Non-pigmented ciliary epithelial cell (primary cell): ENCODE measurements at regions not wholly inside any gene's neighbourhood (a gene's known extent, or its start where the extent isn't known, plus 50 kb on each side); places are given as distances from the start of the nearest gene placed in this dataset.

Experiments used
- DNase-seq: peaks from one replicate; pipeline ENCODE4 v3.0.0-alpha.2; 2010; ENCODE audit warnings: low read depth

- no peak for DNase-seq
Observed at GRCh38 chrX:14476205-14476604, 53.1 kb upstream of the GLRA2 start.

- no peak for DNase-seq
Observed at GRCh38 chrX:14449773-14450172, 79.6 kb upstream of the GLRA2 start.

- no peak for DNase-seq
Observed at GRCh38 chrX:14448406-14448805, 80.9 kb upstream of the GLRA2 start.

DNA sequence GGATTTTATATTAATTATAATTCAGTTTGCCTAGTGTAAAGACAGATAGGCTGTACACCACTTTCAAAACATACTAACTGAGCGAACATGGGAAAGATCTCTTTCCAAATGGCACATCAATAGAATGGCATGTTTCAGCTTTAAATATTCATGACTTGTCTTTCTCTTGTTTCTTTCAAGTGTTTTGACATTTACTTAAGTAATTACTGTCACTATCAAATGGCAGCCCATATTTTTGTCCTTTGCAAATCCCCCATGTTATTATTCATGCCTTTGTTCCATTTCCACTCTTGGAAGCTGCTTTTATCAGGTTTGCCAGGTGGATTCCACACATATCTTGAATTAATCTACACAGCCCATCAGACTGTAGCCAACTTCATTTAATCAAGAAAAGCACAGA is 89.2 kb upstream of the GLRA2 start:
- no peak for DNase-seq

DNA sequence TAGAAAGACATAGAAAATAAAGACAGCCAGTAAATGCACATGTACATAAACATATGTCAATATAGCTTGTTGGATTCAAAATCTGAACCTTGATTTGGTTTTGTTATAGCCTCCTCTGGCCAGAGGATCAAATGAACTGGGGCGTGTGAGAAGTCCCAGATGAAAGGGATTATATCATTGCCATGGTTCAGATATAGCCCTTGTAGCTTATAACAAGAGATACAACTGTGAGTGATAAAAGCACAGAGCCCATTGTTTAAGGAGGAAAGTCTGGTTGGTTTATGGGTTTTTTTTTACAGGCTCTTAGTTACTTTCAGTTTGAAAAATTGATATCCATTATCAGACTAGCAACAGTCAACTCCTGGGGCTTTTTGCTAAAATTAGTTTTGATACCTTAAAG is 101.7 kb upstream of the GLRA2 start:
- no peak for DNase-seq

GRCh38 chrX:14420841-14421240 is 108.5 kb upstream of the GLRA2 start:
- no peak for DNase-seq

GRCh38 chrX:14412686-14413085 is 116.7 kb upstream of the GLRA2 start:
- no peak for DNase-seq

GRCh38 chrX:14411326-14411725 is 118.0 kb upstream of the GLRA2 start:
- DNase-seq, result no peak

GRCh38 chrX:14409341-14409740 is 120.0 kb upstream of the GLRA2 start:
- DNase-seq, result no peak

GRCh38 chrX:14406225-14406624 is 123.1 kb upstream of the GLRA2 start:
- DNase-seq, result no peak

GRCh38 chrX:14398725-14399124 is 130.6 kb upstream of the GLRA2 start:
- no peak for DNase-seq

DNA sequence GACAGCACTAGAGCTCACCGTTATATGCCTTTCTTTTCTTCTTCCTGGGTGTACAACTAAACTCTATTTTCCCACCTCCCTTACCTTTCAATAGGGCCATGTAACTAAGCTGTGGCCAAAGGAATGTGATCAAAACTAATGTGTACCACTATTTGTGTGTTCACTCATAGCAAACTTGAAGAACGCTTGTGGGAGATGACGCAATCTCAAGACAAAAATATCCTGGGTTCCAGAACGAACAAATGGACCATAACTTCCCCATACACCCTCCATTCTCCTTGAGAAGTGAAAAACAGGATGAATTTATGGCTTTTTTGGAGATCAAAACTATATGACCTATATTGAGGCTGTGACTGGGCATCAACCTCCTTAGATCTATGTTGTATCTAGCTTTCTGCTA is 139.7 kb upstream of the GLRA2 start:
- DNase-seq, result no peak

DNA sequence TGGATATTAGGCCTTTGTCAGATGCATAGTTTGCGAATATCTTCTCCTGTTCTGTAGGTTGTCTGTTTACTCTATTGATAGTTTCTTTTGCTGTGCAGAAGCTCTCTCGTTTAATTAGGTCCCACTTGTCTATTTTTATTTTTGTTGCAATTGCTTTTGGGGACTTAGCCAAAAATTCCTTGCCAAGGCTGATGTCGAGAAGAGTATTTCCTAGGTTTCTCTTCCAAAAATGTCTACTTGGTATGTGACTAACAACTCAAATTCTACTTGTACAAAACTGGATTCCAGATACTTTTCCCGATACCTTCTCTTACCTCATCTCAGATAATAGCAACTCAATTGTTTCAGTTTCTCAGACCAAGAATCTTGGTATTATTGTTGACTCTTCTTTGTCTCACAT is 142.4 kb upstream of the GLRA2 start:
- DNase-seq, result no peak

DNA sequence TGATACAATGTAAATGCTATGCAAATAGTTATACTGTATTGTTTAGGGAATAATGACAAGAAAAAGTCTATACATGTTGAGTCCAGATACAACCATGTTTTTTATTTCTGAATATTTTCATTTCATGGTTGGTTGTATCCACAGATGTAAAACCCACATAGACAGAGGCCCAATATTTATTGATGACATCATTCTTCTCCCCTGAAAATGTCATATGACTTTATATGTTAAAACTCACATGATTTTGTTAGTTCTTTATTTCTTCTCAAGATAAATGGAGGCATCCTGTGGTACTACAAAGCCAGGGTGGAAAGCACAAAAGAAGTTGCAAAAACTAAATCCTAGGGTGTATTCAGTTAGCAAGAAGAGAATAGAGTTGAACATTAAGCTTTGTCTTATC is 149.3 kb upstream of the GLRA2 start:
- DNase-seq, result no peak

DNA sequence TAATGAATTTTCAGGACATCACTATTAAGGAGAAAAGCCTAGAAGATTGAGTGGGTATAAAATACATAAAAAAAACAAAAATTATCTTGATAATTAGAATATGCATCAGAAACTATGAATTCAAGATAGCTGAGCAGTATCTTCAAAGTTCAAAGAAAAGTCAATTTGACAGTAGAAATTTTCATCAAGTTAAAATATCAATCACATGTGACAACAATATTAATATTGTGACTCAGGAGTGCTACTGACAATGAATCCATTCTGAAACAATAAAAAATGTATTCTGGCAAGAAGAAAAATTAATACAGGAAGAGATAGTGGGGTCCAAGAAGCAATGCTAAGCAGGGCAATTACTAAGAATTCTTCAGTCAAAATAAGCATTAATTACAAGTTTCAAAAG is 151.9 kb upstream of the GLRA2 start:
- no peak for DNase-seq

GRCh38 chrX:14363728-14364127 is 165.6 kb upstream of the GLRA2 start:
- no peak for DNase-seq

DNA sequence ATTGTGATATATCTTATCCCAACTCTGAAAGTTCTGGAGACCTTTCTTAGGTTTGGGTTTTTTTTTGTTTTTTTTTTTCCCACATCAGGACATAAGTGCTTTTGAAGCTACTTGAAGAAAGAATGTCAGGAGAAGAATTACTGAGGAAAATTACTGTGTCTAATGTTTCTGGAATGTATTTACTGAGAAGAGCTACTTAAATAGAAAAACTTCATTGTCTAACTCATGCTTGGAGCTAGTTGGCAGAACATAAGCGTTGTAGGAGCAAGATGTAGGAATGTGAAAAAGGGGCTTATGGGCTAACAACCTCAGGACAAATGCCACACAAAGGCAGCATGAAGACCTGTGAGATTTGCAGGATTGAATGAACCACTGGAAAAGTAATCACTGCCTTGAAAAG is 166.6 kb upstream of the GLRA2 start:
- DNase-seq, result no peak

DNA sequence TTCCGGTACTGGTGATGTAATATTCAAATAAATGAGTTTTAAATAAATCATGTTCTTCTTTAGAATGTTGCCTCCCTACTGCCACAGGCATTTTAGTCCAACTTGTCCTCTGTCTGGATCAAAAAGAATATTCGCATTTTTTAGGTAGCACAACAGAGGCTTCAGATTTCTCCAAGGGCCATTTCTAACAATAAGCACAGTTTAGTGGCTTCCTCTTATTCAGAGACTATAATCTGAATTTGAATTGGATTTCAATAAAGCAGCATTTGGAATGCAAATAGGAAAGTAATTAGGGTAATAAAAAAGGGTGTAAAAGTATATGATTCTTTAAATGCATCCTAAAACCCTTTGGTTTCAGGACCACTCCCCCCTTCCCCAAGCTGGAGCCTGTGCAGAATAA is 167.9 kb upstream of the GLRA2 start:
- no peak for DNase-seq

- no peak for DNase-seq
Observed at GRCh38 chrX:14359727-14360126, 169.6 kb upstream of the GLRA2 start.

DNA sequence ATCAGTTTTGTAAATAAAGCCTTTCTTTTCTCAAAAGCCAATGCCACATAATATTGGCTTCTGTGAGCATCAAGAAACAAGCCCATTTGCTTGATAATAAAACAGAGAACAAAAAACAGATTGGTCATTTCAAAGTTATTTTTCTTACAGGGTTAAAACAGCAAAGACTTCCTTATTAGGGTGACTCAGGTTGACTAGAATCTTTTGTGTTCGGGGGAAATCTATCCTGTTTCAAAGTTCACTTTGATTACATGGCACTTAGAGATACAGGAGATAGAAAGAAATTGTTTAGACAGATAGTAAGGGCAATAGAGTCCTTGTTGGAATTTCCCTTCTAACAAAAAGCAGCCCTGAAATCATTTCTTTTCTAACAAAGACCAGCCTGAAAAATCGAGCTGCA is 170.0 kb upstream of the GLRA2 start:
- DNase-seq, result no peak

- no peak for DNase-seq
Observed at GRCh38 chrX:14357314-14357713, 172.0 kb upstream of the GLRA2 start.

DNA sequence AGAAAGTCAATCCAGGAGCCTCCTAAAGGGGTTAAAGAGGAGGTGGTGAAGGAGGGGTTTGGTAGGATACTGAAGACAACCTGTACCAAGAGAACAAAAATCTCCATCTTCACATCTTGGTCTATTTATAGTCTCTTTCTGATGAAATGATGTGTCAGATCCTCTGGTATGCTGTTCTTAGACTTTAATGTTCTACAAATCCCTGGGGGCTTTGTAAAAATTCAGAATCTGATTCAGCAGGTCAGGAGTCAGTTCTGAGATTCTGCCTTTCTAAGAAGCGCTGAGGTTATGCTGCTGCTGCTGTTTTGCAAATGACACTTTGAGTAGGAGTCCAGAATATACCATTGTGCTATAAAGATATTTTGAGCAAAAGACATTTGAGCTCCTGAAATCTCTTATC is 172.9 kb upstream of the GLRA2 start:
- no peak for DNase-seq

DNA sequence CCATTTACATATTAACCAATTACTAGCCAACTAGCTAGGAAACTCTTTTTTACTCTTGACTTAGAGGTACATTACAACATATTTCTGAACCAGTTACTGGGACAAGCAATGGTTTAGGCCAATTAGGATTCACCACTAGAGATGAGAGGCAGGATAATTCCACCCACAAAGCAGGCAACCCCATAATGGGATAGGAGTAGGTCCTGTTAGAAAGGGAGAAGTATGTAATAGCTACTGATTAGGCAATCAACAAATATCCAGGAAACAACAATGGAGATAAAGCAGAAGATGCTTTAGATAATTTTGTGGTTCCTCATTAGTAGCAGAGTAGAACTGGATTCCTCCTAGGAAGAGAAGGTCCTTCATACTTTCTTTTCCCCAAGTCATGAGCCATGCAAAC is 173.8 kb upstream of the GLRA2 start:
- DNase-seq, result no peak

- no peak for DNase-seq
Observed at GRCh38 chrX:14354521-14354920, 174.8 kb upstream of the GLRA2 start.

DNA sequence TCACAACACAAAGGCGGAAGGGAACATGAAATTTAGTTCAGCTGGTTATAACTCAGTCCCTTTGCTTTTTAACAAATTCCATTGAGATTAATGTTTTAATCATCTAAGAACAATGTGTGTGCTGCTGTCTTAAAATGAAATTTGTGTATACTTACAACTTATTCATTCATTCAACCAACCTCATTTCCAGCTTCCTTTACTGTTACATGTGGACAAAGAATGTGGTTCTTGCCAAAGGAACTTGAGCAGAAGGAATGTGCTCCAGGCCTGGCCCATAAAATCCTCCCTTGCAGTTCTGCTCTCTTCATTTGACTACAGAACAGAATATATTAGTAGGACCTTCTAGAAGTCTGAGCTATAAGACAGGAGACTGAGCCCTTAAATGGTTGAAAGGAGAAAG is 176.8 kb upstream of the GLRA2 start:
- DNase-seq, result no peak
